Neural cell (in vitro differentiated cells): ENCODE measurements at regions not wholly inside any gene's neighbourhood (a gene's known extent, or its start where the extent isn't known, plus 50 kb on each side); places are given as distances from the start of the nearest gene placed in this dataset.

Source experiments
- H2AFZ ChIP-seq: fragments of 200-600, 300-800 bp; sonication (generic), shearing (Covaris generic); 2 replicates; pipeline ENCODE4 v1.6.0; 2014; ENCODE audit warnings: low read depth, mild to moderate bottlenecking, antibody characterized with exemption, low read length, moderate library complexity
- H3F3A ChIP-seq: fragments of 200-600 bp; shearing (Covaris generic); 2 replicates; pipeline ENCODE4 v1.6.1; 2016; ENCODE audit warnings: mild to moderate bottlenecking, moderate library complexity, mixed read lengths, antibody characterized with exemption, low read length; ENCODE audit not compliant: insufficient read depth, poor library complexity, severe bottlenecking
- H3K27ac ChIP-seq: fragments of 200-600, 300-800 bp; sonication (generic), shearing (Covaris generic); 2 replicates; pipeline ENCODE4 v1.5.1; 2014; ENCODE audit warnings: mild to moderate bottlenecking, low read length, moderate library complexity
- H3K27me3 ChIP-seq: fragments of 300-800, 200-600 bp; sonication (generic), shearing (Covaris generic); 2 replicates; pipeline ENCODE4 v1.6.0; 2014; ENCODE audit warnings: mild to moderate bottlenecking, low read depth, low read length, moderate library complexity; ENCODE audit not compliant: insufficient read depth
- H3K36me3 ChIP-seq: fragments of 300-800, 200-600 bp; sonication (generic), shearing (Covaris generic); 2 replicates; pipeline ENCODE4 v1.5.1; 2014; ENCODE audit warnings: mild to moderate bottlenecking, antibody characterized with exemption, low read length, moderate library complexity; ENCODE audit not compliant: insufficient read depth
- H3K4me2 ChIP-seq: fragments of 300-800, 200-600 bp; sonication (generic), shearing (Covaris generic); 2 replicates; pipeline ENCODE4 v1.6.0; 2014; ENCODE audit warnings: mild to moderate bottlenecking, low read length
- H3K4me3 ChIP-seq: fragments of 300-800, 200-600 bp; sonication (generic), shearing (Covaris generic); 2 replicates; pipeline ENCODE4 v1.5.1; 2014; ENCODE audit warnings: mild to moderate bottlenecking, low read length, moderate library complexity
- H3K79me2 ChIP-seq: fragments of 200-600 bp; shearing (Covaris generic); replicated peaks from 2 replicates; pipeline ENCODE4 v1.6.0; 2014; ENCODE audit warnings: mild to moderate bottlenecking, low read length, moderate library complexity; ENCODE audit not compliant: insufficient read depth
- H3K9ac ChIP-seq: fragments of 300-800, 200-600 bp; sonication (generic), shearing (Covaris generic); 2 replicates; pipeline ENCODE4 v1.6.1; 2016; ENCODE audit warnings: mild to moderate bottlenecking, low read length, mixed read lengths
- H3K9me2 ChIP-seq: fragments of 200-600 bp; shearing (Covaris generic); 2 replicates; pipeline ENCODE4 v1.6.1; 2016; ENCODE audit warnings: mild to moderate bottlenecking, low read length, mixed read lengths; ENCODE audit not compliant: insufficient read depth
- H3K9me3 ChIP-seq: fragments of 200-600, 300-800 bp; sonication (generic), shearing (Covaris generic); 2 replicates; pipeline ENCODE4 v1.6.1; 2016; ENCODE audit warnings: mild to moderate bottlenecking, mixed run types, low read length, moderate library complexity, mixed read lengths
- H4K20me1 ChIP-seq: fragments of 200-600 bp; shearing (Covaris generic); 2 replicates; pipeline ENCODE4 v1.6.1; 2016; ENCODE audit warnings: mild to moderate bottlenecking, mixed run types; ENCODE audit not compliant: insufficient read depth
- CTCF ChIP-seq: fragments of 450-650 bp; IDR thresholded peaks from 2 replicates; pipeline ENCODE4 v1.5.1; 2014; ENCODE audit warnings: antibody characterized with exemption, mild to moderate bottlenecking, moderate library complexity; ENCODE audit not compliant: poor library complexity, severe bottlenecking
- EP300 ChIP-seq: fragments of 450-650 bp; conservative IDR thresholded peaks from 2 replicates; pipeline ENCODE4 v1.6.1; 2014; ENCODE audit warnings: antibody characterized with exemption, mild to moderate bottlenecking, moderate library complexity; ENCODE audit not compliant: poor library complexity, severe bottlenecking
- EZH2 ChIP-seq: fragments of 200-600, 300-800 bp; shearing (Covaris generic), sonication (generic); IDR thresholded peaks from 2 replicates; pipeline ENCODE4 v1.6.1; 2014; ENCODE audit warnings: antibody characterized with exemption, low read length, borderline replicate concordance, mild to moderate bottlenecking; ENCODE audit not compliant: insufficient read depth, poor library complexity, severe bottlenecking
- MXI1 ChIP-seq: fragments of 450-650 bp; conservative IDR thresholded peaks from 2 replicates; pipeline ENCODE4 v1.6.1; 2014; ENCODE audit warnings: antibody characterized with exemption, mild to moderate bottlenecking; ENCODE audit not compliant: poor library complexity, severe bottlenecking
- POLR2AphosphoS5 ChIP-seq: IDR thresholded peaks from 2 replicates; pipeline ENCODE4 v1.6.1; 2012
- RAD21 ChIP-seq: fragments of 450-650 bp; conservative IDR thresholded peaks from 2 replicates; pipeline ENCODE4 v1.6.1; 2014; ENCODE audit warnings: antibody characterized with exemption, mild to moderate bottlenecking, moderate library complexity
- SMC3 ChIP-seq: fragments of 450-650 bp; conservative IDR thresholded peaks from 2 replicates; pipeline ENCODE4 v1.6.1; 2014; ENCODE audit warnings: antibody characterized with exemption, mild to moderate bottlenecking, moderate library complexity; ENCODE audit not compliant: poor library complexity
- TAF1 ChIP-seq: IDR thresholded peaks from 2 replicates; pipeline ENCODE4 v1.6.1; 2012; ENCODE audit warnings: low read depth
- TF ChIP-seq, protein P1 (sequence below): IDR thresholded peaks from 2 replicates; pipeline ENCODE4 v1.6.1; 2012; ENCODE audit warnings: borderline replicate concordance

GRCh38 chr4:66157594-66157993 lies 487.3 kb upstream of the EPHA5 start:
- no peaks in the 10 kb centered on the region for H3K9me3 ChIP-seq
- no peaks in the 10 kb centered on the region for H3K9me2 ChIP-seq
- H3K79me2 ChIP-seq, result no peaks in the 10 kb centered on the region

DNA sequence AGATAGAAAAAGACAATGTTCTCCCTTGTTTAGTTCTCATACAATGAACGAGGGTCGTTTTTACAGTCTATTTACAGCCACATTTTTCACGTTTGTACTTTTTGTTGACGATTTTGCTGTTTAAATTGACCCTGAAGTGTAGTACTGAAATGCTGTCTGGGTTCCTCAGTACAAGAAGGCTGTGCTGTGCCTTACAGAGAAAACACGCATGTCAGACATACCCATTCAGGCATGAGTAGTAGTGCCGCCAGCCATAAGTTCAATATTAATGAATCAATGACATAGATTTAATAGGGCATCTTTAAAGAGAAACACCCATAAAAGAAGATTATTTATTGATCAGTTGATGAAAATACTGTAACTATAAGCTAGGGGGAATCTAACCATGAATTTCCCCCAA lies 459.8 kb upstream of the EPHA5 start:
- no peak for TF ChIP-seq SMC3
- no peak for TF ChIP-seq POLR2AphosphoS5
- no peak for TF ChIP-seq EZH2
- TF ChIP-seq RAD21, result no peak
- no peak for TF ChIP-seq CTCF
- TF ChIP-seq EP300, result no peak
- TF ChIP-seq, protein P1, sequence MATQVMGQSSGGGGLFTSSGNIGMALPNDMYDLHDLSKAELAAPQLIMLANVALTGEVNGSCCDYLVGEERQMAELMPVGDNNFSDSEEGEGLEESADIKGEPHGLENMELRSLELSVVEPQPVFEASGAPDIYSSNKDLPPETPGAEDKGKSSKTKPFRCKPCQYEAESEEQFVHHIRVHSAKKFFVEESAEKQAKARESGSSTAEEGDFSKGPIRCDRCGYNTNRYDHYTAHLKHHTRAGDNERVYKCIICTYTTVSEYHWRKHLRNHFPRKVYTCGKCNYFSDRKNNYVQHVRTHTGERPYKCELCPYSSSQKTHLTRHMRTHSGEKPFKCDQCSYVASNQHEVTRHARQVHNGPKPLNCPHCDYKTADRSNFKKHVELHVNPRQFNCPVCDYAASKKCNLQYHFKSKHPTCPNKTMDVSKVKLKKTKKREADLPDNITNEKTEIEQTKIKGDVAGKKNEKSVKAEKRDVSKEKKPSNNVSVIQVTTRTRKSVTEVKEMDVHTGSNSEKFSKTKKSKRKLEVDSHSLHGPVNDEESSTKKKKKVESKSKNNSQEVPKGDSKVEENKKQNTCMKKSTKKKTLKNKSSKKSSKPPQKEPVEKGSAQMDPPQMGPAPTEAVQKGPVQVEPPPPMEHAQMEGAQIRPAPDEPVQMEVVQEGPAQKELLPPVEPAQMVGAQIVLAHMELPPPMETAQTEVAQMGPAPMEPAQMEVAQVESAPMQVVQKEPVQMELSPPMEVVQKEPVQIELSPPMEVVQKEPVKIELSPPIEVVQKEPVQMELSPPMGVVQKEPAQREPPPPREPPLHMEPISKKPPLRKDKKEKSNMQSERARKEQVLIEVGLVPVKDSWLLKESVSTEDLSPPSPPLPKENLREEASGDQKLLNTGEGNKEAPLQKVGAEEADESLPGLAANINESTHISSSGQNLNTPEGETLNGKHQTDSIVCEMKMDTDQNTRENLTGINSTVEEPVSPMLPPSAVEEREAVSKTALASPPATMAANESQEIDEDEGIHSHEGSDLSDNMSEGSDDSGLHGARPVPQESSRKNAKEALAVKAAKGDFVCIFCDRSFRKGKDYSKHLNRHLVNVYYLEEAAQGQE, result no peak
- TF ChIP-seq MXI1, result no peak
- TF ChIP-seq TAF1, result no peak
- Histone ChIP-seq H3K4me2 (no peak overlapping the region), H3K36me3 (no peaks in the 10 kb centered on the region), H3K27ac (no peak overlapping the region), H3K9me3 (no peaks in the 10 kb centered on the region), H3K27me3 (no peaks in the 10 kb centered on the region), H3K4me3 (no peak overlapping the region), H2AFZ (no peak overlapping the region), H3K9ac (no peak overlapping the region), H3F3A (no peaks in the 10 kb centered on the region), H4K20me1 (no peaks in the 10 kb centered on the region), H3K79me2 (no peaks in the 10 kb centered on the region), H3K9me2 (no peaks in the 10 kb centered on the region)

More at GRCh38 chr4:66157594-66157993, 487.3 kb upstream of the EPHA5 start:
- Histone ChIP-seq H3K27ac (no peak overlapping the region), H3K27me3 (no peaks in the 10 kb centered on the region), H2AFZ (no peak overlapping the region), H3K9ac (no peak overlapping the region), H3K4me2 (no peak overlapping the region), H4K20me1 (no peaks in the 10 kb centered on the region), H3K36me3 (no peaks in the 10 kb centered on the region), H3K4me3 (no peak overlapping the region), H3F3A (no peaks in the 10 kb centered on the region)
- TF ChIP-seq RAD21, result no peak
- no peak for TF ChIP-seq EP300
- TF ChIP-seq CTCF, result no peak
- TF ChIP-seq, protein P1, result no peak
- TF ChIP-seq POLR2AphosphoS5, result no peak
- no peak for TF ChIP-seq MXI1
- TF ChIP-seq EZH2, result no peak
- TF ChIP-seq TAF1, result no peak
- no peak for TF ChIP-seq SMC3
